Heart left ventricle (tissue), 16 donors: ENCODE measurements at regions not wholly inside any gene's neighbourhood (a gene's known extent, or its start where the extent isn't known, plus 50 kb on each side); places are given as distances from the start of the nearest gene placed in this dataset.

ENCODE experiments used
- ATAC-seq, 4 donors: fragments of 200-7000 bp; cut with Tn5 transposase; one replicate each; pipeline ENCODE4 v1.9.1; 2020 to 2022; ENCODE audit warnings: moderate library complexity in 4 of 4, mild to moderate bottlenecking in 3 of 4, moderate number of reproducible peaks in 1 of 4
- DNase-seq, 5 donors: peaks; one replicate each; pipeline ENCODE4 v3.0.0-alpha.2; 2020
- H3K27ac ChIP-seq, 12 donors: fragments of 200-600 bp; sonication (generic) in 4 of 12; one replicate each; pipeline versions ENCODE4 v1.5.0 to v1.8.0; 2016 to 2022; ENCODE audit warnings: mild to moderate bottlenecking in 2 of 12
- H3K27me3 ChIP-seq, 9 donors: fragments of 200-600 bp; sonication (generic) in 2 of 9; one replicate each; pipeline versions ENCODE4 v1.5.1 to v1.8.0; 2016 to 2022; ENCODE audit warnings: mild to moderate bottlenecking in 3 of 9
- H3K36me3 ChIP-seq, 9 donors: fragments of 200-600 bp; sonication (generic) in 2 of 9; one replicate each; pipeline versions ENCODE4 v1.5.0 to v1.8.0; 2018 to 2022; ENCODE audit warnings: mild to moderate bottlenecking in 2 of 9
- H3K4me1 ChIP-seq, 12 donors: fragments of 200-600 bp; sonication (generic) in 4 of 12; one replicate each; pipeline versions ENCODE4 v1.5.0 to v1.8.0; 2016 to 2022; ENCODE audit warnings: mild to moderate bottlenecking in 3 of 12
- H3K4me3 ChIP-seq, 12 donors: fragments of 200-600 bp; sonication (generic) in 4 of 12; one replicate each; pipeline versions ENCODE4 v1.5.0 to v1.8.0; 2017 to 2022; ENCODE audit warnings: mild to moderate bottlenecking in 9 of 12, moderate library complexity in 4 of 12
- H3K9me3 ChIP-seq, 12 donors: fragments of 200-600 bp; sonication (generic) in 4 of 12; one replicate each; pipeline versions ENCODE4 v1.5.0 to v1.8.0; 2016 to 2022; ENCODE audit warnings: mild to moderate bottlenecking in 1 of 12
- POLR2A ChIP-seq, 2 donors: fragments of 450-650 bp; IDR thresholded peaks; one replicate each; pipeline ENCODE4 v1.6.1; 2017; ENCODE audit warnings: antibody characterized with exemption in 2 of 2, mild to moderate bottlenecking in 2 of 2, moderate library complexity in 2 of 2
- WGBS, 4 donors: extraction: QIAGEN DNeasy Blood & Tissue Kit in 2 of 4; methylation state at CpG; one replicate each; pipeline versions ENCODE4 v1.1.5 to v1.1.7; 2013 to 2018; 5-methylcytosine and 5-hydroxymethylcytosine counted together
- intact Hi-C, 10 donors: fragments of 100-400 bp; cut with DNase I; formaldehyde crosslinking; loops; one replicate each; pipeline versions ENCODE4 v1.11.1 to v1.14.2; 2022
- TF ChIP-seq, protein P1 (sequence below), 12 donors: fragments of 200-600 bp; sonication (generic) in 4 of 12; IDR thresholded peaks; one replicate each; pipeline versions ENCODE4 v1.5.0 to v1.8.0; 2018 to 2022; ENCODE audit warnings: antibody characterized with exemption in 12 of 12, mild to moderate bottlenecking in 5 of 12
- donor health status: ischemic (EF 13 %, LVEDD 7.1; RV severe dilation, severe dysfunction).
- donor health status: healthy with polysubstance abuse.
- donor health status: DM: no; HTN: yes; CAD: no.
- donor health status: DM: no; HTN: no; CAD: no.
- donor health status: ischemic (EF 25% LVEDD 6.9; RV normal size, moderate dysfunction).
- donor health status: ischemic (EF 25% LVEDD 5.7; RV mildly dilated, moderate dysfunction).
- donor health status: healthy.
- donor health status: DM: yes; HTN: yes; CAD: no.
- donor health status: ischemic (EF 35%, LVEDD 5.7; RV mildly dilated, moderate dysfunction).
- donor health status: nonischemic (EF 11% LVEDD 7.7; RV severe dilation, severe dysfunction).
- donor health status: DM: yes; HTN: yes; CAD: no.
- donor health status: PGD.
- donor health status: ischemic (EF 29% LVEDD 5.4; RV normal size, mild dysfunction).
- donor health status: nonischemic (EF 23%, LVEDD 6.1; RV moderate dilation, normal function).

DNA sequence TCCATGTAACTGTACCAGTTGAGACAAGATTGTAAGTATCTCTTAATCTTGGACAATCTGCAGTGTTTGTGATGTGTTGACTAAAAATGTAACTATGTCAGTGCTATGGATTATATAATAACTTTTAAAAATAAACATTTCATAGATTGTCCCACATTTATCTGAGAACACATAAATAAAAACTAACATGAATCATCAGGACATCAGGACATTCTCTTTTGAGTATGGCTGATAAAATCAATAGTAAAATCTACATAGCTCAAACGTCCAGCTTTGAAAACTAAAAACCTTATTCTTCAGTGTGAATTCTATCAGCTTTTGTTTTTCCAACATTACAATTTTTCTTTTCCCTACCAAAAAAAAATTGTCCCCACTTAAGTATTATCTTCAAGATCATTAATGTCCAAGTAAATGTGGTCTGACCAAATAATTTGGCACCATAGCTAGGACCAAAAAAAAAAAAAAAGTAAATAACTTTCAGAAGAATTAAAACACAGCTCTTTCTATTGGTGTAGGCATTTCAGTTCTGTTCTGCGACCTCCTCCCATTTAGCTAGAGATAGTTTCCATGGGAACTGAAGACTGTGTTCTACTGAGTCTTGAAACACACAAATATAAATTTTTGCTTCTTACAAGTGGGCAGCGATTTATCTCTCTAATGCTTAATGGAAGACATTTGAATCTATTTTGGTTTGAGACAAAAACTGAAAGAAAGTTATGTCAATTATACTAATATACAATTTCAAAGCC, 123.0 kb upstream of the SGCE start:
- H3K4me3 ChIP-seq = no peak overlapping the region
- intact Hi-C loops = no loop called here
- peaks cover 0 to 5% (median 0%) of the 10 kb centered on the region in 12 donors for H3K4me1 ChIP-seq
- TF ChIP-seq, protein P1, sequence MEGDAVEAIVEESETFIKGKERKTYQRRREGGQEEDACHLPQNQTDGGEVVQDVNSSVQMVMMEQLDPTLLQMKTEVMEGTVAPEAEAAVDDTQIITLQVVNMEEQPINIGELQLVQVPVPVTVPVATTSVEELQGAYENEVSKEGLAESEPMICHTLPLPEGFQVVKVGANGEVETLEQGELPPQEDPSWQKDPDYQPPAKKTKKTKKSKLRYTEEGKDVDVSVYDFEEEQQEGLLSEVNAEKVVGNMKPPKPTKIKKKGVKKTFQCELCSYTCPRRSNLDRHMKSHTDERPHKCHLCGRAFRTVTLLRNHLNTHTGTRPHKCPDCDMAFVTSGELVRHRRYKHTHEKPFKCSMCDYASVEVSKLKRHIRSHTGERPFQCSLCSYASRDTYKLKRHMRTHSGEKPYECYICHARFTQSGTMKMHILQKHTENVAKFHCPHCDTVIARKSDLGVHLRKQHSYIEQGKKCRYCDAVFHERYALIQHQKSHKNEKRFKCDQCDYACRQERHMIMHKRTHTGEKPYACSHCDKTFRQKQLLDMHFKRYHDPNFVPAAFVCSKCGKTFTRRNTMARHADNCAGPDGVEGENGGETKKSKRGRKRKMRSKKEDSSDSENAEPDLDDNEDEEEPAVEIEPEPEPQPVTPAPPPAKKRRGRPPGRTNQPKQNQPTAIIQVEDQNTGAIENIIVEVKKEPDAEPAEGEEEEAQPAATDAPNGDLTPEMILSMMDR (IDR thresholded peaks at IDR 0.05) = no peak
- no peak for TF ChIP-seq POLR2A (IDR thresholded peaks at IDR 0.05)
- H3K27me3 ChIP-seq = no peaks in the 10 kb centered on the region
- no peak for ATAC-seq
- peaks cover 0 to 3% (median 0%) of the 10 kb centered on the region in 12 donors for H3K9me3 ChIP-seq
- DNase-seq = no peak
- 29 to 50% (median 39%) methylated on average over 3 of the region's 3 CpGs for WGBS, 4 donors
- no peaks in the 10 kb centered on the region for H3K36me3 ChIP-seq
- H3K27ac ChIP-seq = no peak overlapping the region

DNA sequence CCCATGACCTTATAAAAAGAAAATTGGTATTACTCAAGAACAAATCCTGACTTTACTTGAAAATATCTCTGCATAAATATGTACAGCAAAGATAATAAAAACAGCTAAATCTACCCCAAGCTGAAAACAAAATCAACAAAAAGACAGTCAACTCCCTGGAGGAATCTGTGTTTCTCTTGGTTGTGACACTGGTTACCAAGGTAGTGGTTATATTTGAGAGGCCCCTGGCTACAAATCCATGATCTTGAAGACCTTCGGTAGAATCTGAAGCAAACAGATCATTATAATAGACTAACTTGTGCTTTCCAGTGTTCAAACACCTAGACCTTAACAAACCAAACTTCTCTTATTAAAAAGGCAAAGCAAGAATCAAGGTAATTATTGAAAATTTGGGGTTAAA, 123.9 kb upstream of the SGCE start:
- TF ChIP-seq POLR2A (IDR thresholded peaks at IDR 0.05) = no peak
- TF ChIP-seq, protein P1 (IDR thresholded peaks at IDR 0.05) = no peak
- no peak for DNase-seq
- H3K36me3 ChIP-seq = no peaks in the 10 kb centered on the region
- intact Hi-C loops = no loop called here
- no peak for ATAC-seq
- H3K27ac ChIP-seq = no peak overlapping the region
- H3K27me3 ChIP-seq = no peaks in the 10 kb centered on the region
- H3K4me1 ChIP-seq = peaks cover 0 to 5% (median 0%) of the 10 kb centered on the region in 12 donors
- 56 to 71% (median 67%) methylated on average over 1 of the region's 1 CpG for WGBS, 4 donors
- H3K9me3 ChIP-seq = peaks cover 0 to 3% (median 0%) of the 10 kb centered on the region in 12 donors
- no peak overlapping the region for H3K4me3 ChIP-seq

DNA sequence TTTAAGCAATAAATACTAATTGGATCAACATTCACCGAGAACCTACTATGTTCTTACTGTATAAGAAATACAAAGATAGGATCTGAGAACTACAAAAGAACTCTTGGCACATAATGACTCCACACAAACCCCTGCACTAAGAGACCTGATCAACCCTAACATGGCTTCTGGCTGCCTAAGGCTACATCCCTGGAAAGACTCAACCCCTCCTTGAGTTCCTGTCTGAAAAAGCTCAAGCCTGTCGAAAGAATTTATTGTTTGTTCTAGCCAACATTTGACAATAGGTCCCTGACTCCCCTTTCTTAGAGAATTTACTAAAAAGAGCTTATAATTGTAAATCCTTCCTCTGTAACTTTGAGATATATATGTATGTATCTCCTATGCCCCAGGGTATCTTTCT, 125.3 kb upstream of the SGCE start:
- TF ChIP-seq, protein P1 (IDR thresholded peaks at IDR 0.05) = no peak
- TF ChIP-seq POLR2A (IDR thresholded peaks at IDR 0.05) = no peak
- no peak for ATAC-seq
- 58 to 76% (median 71%) methylated on average over 2 of the region's 2 CpGs for WGBS, 4 donors

DNA sequence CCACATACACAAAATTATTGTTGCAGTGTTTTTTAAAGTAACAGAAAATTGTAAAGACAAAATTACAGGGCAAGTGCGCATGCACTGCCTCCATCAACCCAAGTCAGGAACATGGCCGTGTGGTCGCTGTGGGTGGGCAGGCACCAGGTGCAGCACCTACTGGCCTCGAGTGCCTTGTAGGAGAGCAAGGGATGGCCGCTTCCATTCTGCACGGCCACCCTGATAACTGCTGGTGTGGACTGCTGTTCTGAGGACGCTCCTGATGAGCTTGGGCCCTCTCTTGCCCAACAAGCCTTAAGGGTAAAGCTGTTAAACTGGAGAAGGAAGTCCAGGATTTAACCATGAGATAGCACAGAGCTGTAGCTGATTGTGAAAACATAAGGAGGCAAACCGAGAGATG, 124.6 kb upstream of the PPP1R9A start:
- TF ChIP-seq POLR2A (IDR thresholded peaks at IDR 0.05) = no peak
- TF ChIP-seq, protein P1 (IDR thresholded peaks at IDR 0.05) = no peak
- WGBS, 4 donors = 85 to 90% (median 88%) methylated on average over 8 of the region's 8 CpGs
- Histone ChIP-seq H3K4me3 (no peak overlapping the region), H3K36me3 (no peaks in the 10 kb centered on the region), H3K27ac (no peak overlapping the region), H3K4me1 (peaks cover 0 to 5% (median 0%) of the 10 kb centered on the region in 12 donors), H3K9me3 (peaks cover 0 to 9% (median 0%) of the 10 kb centered on the region in 12 donors), H3K27me3 (no peaks in the 10 kb centered on the region)
- intact Hi-C loops = no loop called here
- ATAC-seq = no peak
- DNase-seq = no peak

More for the DNA sequence above, 125.3 kb upstream of the SGCE start:
- no peaks in the 10 kb centered on the region for H3K36me3 ChIP-seq
- intact Hi-C loops = no loop called here
- H3K27me3 ChIP-seq = no peaks in the 10 kb centered on the region
- no peak overlapping the region for H3K27ac ChIP-seq
- H3K9me3 ChIP-seq = peaks cover 0 to 9% (median 0%) of the 10 kb centered on the region in 12 donors
- H3K4me1 ChIP-seq = peaks cover 0 to 5% (median 0%) of the 10 kb centered on the region in 12 donors
- no peak overlapping the region for H3K4me3 ChIP-seq
- no peak for DNase-seq
